Gastroesophageal sphincter (tissue), 4 donors: ENCODE measurements at regions not wholly inside any gene's neighbourhood (a gene's known extent, or its start where the extent isn't known, plus 50 kb on each side); places are given as distances from the start of the nearest gene placed in this dataset.

Experiments used
- ATAC-seq: fragments of 150-250 bp; one replicate; pipeline ENCODE4 v1.9.1; 2016; ENCODE audit warnings: mild to moderate bottlenecking, moderate library complexity
- H3K27ac ChIP-seq, 4 donors: fragments of 200-600 bp; sonication (generic) in 3 of 4; 1 replicate in 3 of 4; 2 replicates in 1 of 4; pipeline ENCODE4 v1.5.1; 2016 to 2019
- H3K27me3 ChIP-seq: fragments of 200-600 bp; sonication (generic); one replicate; pipeline ENCODE4 v1.5.1; 2019
- H3K36me3 ChIP-seq, 2 donors: fragments of 200-600 bp; sonication (generic); one replicate each; pipeline ENCODE4 v1.5.1; 2019; ENCODE audit warnings: control low read depth in 1 of 2
- H3K4me1 ChIP-seq, 3 donors: fragments of 200-600 bp; sonication (generic); 1 replicate in 2 of 3; 2 replicates in 1 of 3; pipeline ENCODE4 v1.5.1; 2016 to 2019; ENCODE audit warnings: control low read depth in 2 of 3
- H3K4me3 ChIP-seq, 2 donors: fragments of 200-600 bp; sonication (generic); one replicate each; pipeline ENCODE4 v1.5.1; 2019; ENCODE audit warnings: mild to moderate bottlenecking in 1 of 2, moderate library complexity in 1 of 2
- H3K9me3 ChIP-seq, 3 donors: fragments of 200-600 bp; sonication (generic); one replicate each; pipeline ENCODE4 v1.5.1; 2017 to 2019; ENCODE audit warnings: control low read depth in 2 of 3
- CTCF ChIP-seq, 4 experiments: fragments of 200-600 bp in 2 of 4; fragments of 450-650 bp in 2 of 4; sonication (generic) in 1 of 4; IDR thresholded peaks; one replicate each; pipeline ENCODE4 v1.5.1; 2017 to 2019; ENCODE audit warnings: antibody characterized with exemption in 4 of 4, mild to moderate bottlenecking in 2 of 4, moderate library complexity in 2 of 4
- EP300 ChIP-seq: sonication (generic); formaldehyde crosslinking; IDR thresholded peaks from one replicate; pipeline ENCODE4 v1.6.1; 2017; ENCODE audit warnings: antibody characterized with exemption, mild to moderate bottlenecking
- POLR2A ChIP-seq, 2 donors: fragments of 450-650 bp; IDR thresholded peaks; one replicate each; pipeline ENCODE4 v1.6.1; 2017; ENCODE audit warnings: antibody characterized with exemption in 2 of 2, mild to moderate bottlenecking in 2 of 2, moderate library complexity in 1 of 2
- POLR2AphosphoS5 ChIP-seq: sonication (generic); formaldehyde crosslinking; IDR thresholded peaks from one replicate; pipeline ENCODE4 v1.6.1; 2017; ENCODE audit warnings: antibody characterized with exemption
- WGBS, 2 donors: methylation state at CpG; one replicate each; pipeline ENCODE4 v1.1.5; 2018; ENCODE audit warnings: low coverage in 1 of 2; 5-methylcytosine and 5-hydroxymethylcytosine counted together

GRCh38 chr10:61840403-61840802, 61.1 kb upstream of the ARID5B start:
- H3K9me3 ChIP-seq, result no peaks in the 10 kb centered on the region
- no peak overlapping the region for H3K4me3 ChIP-seq
- TF ChIP-seq EP300, result no peak
- no peak for TF ChIP-seq POLR2AphosphoS5
- TF ChIP-seq CTCF (IDR thresholded peaks at IDR 0.05), result no peak
- TF ChIP-seq POLR2A (IDR thresholded peaks at IDR 0.05), result no peak
- H3K27ac ChIP-seq, result peak overlapping the region in 1 of 4 donors; percentile 39
- H3K27me3 ChIP-seq, result no peaks in the 10 kb centered on the region
- H3K36me3 ChIP-seq, result no peaks in the 10 kb centered on the region
- WGBS, 2 donors, result 73 to 96% methylated on average over 3 to 4 of the region's 4 CpGs
- ATAC-seq, result no peak
- H3K4me1 ChIP-seq, result peaks cover 13 to 48% (median 20%) of the 10 kb centered on the region in 3 donors

- H3K27ac ChIP-seq, result no peak overlapping the region
- no peak overlapping the region for H3K4me3 ChIP-seq
- H3K4me1 ChIP-seq, result peaks cover 7 to 39% (median 12%) of the 10 kb centered on the region in 3 donors
- TF ChIP-seq POLR2A (IDR thresholded peaks at IDR 0.05) (no peak), EP300 (no peak), POLR2AphosphoS5 (no peak), CTCF (IDR thresholded peaks at IDR 0.05) (no peak)
- ATAC-seq, result no peak
- no peaks in the 10 kb centered on the region for H3K9me3 ChIP-seq
- no peaks in the 10 kb centered on the region for H3K36me3 ChIP-seq
- H3K27me3 ChIP-seq, result no peaks in the 10 kb centered on the region
Observed at GRCh38 chr10:61841338-61841875, 60.1 kb upstream of the ARID5B start.

GRCh38 chr10:61842755-61843497, 58.6 kb upstream of the ARID5B start:
- Histone ChIP-seq H3K27ac (no peak overlapping the region), H3K9me3 (no peaks in the 10 kb centered on the region), H3K4me3 (no peak overlapping the region), H3K36me3 (no peaks in the 10 kb centered on the region), H3K27me3 (no peaks in the 10 kb centered on the region), H3K4me1 (peaks cover under 1 to 24% (median 3%) of the 10 kb centered on the region in 3 donors)
- 88 to 96% methylated on average over 4 of the region's 4 CpGs for WGBS, 2 donors
- ATAC-seq, result no peak
- TF ChIP-seq POLR2AphosphoS5 (no peak), POLR2A (IDR thresholded peaks at IDR 0.05) (no peak), CTCF (IDR thresholded peaks at IDR 0.05) (no peak), EP300 (no peak)

GRCh38 chr10:61844116-61844822, 57.2 kb upstream of the ARID5B start:
- Histone ChIP-seq H3K36me3 (no peaks in the 10 kb centered on the region), H3K4me3 (no peak overlapping the region), H3K4me1 (peaks cover 0 to 15% (median 0%) of the 10 kb centered on the region in 3 donors), H3K27ac (no peak overlapping the region), H3K27me3 (no peaks in the 10 kb centered on the region), H3K9me3 (no peaks in the 10 kb centered on the region)
- no peak for ATAC-seq
- TF ChIP-seq EP300 (no peak), POLR2A (IDR thresholded peaks at IDR 0.05) (no peak), CTCF (IDR thresholded peaks at IDR 0.05) (no peak), POLR2AphosphoS5 (no peak)
- WGBS, 2 donors, result 75 to 86% methylated on average over 2 to 3 of the region's 4 CpGs
